SK-N-SH treated with all-trans-retinoic acid at 6 μM for 48 hours (cell line): ENCODE measurements at regions not wholly inside any gene's neighbourhood (a gene's known extent, or its start where the extent isn't known, plus 50 kb on each side); places are given as distances from the start of the nearest gene placed in this dataset.
"Not testable (repeated sequence)": the region's sequence is repeated elsewhere in the genome, so short reads cannot be mapped to it uniquely, and the experiment has no call there.

Source experiments
- ATAC-seq: fragments of 200-7000 bp; cut with Tn5 transposase; 3 replicates; pipeline ENCODE4 v1.9.1; 2020; ENCODE audit warnings: mild to moderate bottlenecking, moderate library complexity
- ARNTL ChIP-seq: fragments of 450-650 bp; formaldehyde crosslinking; IDR thresholded peaks from 2 replicates; pipeline ENCODE4 v1.5.0; 2020; ENCODE audit warnings: low read depth, mild to moderate bottlenecking, moderate library complexity, borderline replicate concordance
- BACH2 ChIP-seq: fragments of 250-450 bp; sonication (Bioruptor Pico); IDR thresholded peaks from 2 replicates; pipeline ENCODE4 v1.9.0; 2021; ENCODE audit warnings: mild to moderate bottlenecking, borderline replicate concordance
- CSDC2 ChIP-seq: fragments of 250-450 bp; sonication (Bioruptor Pico); IDR thresholded peaks from 2 replicates; pipeline ENCODE4 v1.5.0; 2020; ENCODE audit warnings: mild to moderate bottlenecking, moderate library complexity
- CSRNP3 ChIP-seq: fragments of 250-450 bp; sonication (Bioruptor Pico); IDR thresholded peaks from 2 replicates; pipeline ENCODE4 v1.5.1; 2021; ENCODE audit warnings: mild to moderate bottlenecking, moderate library complexity
- ESRRG ChIP-seq: fragments of 250-450 bp; sonication (Bioruptor Pico); IDR thresholded peaks from 2 replicates; pipeline ENCODE4 v1.6.1; 2021; ENCODE audit warnings: mild to moderate bottlenecking
- ISL1 ChIP-seq: fragments of 250-450 bp; sonication (Bioruptor Pico); IDR thresholded peaks from 2 replicates; pipeline ENCODE4 v2.1.2; 2022; ENCODE audit warnings: mild to moderate bottlenecking, moderate library complexity
- OSR1 ChIP-seq: fragments of 250-450 bp; sonication (Bioruptor Pico); IDR thresholded peaks from 2 replicates; pipeline ENCODE4 v1.8.0; 2022; ENCODE audit warnings: moderate library complexity, mild to moderate bottlenecking, inconsistent platforms
- PATZ1 ChIP-seq: fragments of 250-450 bp; sonication (Bioruptor Pico); IDR thresholded peaks from 2 replicates; pipeline ENCODE4 v1.8.0; 2020; ENCODE audit warnings: mild to moderate bottlenecking, moderate library complexity, borderline replicate concordance
- PPARA ChIP-seq: fragments of 250-450 bp; sonication (Bioruptor Pico); IDR thresholded peaks from 2 replicates; pipeline ENCODE4 v1.5.0; 2020; ENCODE audit warnings: mild to moderate bottlenecking, borderline replicate concordance
- RARB ChIP-seq: fragments of 250-450 bp; sonication (Bioruptor Pico); IDR thresholded peaks from 2 replicates; pipeline ENCODE4 v1.8.0; 2021; ENCODE audit warnings: mild to moderate bottlenecking, moderate library complexity
- SNAI2 ChIP-seq: fragments of 250-450 bp; sonication (Bioruptor Pico); IDR thresholded peaks from 2 replicates; pipeline ENCODE4 v1.5.0; 2020; ENCODE audit warnings: mild to moderate bottlenecking, moderate library complexity
- TCF4 ChIP-seq: fragments of 250-450 bp; sonication (Bioruptor Pico); IDR thresholded peaks from 2 replicates; pipeline ENCODE4 v1.8.0; 2021; ENCODE audit warnings: mild to moderate bottlenecking, moderate library complexity, borderline replicate concordance
- TOX ChIP-seq: fragments of 250-450 bp; sonication (Bioruptor Pico); IDR thresholded peaks from 2 replicates; pipeline ENCODE4 v1.8.0; 2021; ENCODE audit warnings: mild to moderate bottlenecking, moderate library complexity, borderline replicate concordance
- ZC3H10 ChIP-seq: fragments of 250-450 bp; sonication (Bioruptor Pico); IDR thresholded peaks from 2 replicates; pipeline ENCODE4 v1.5.1; 2021; ENCODE audit warnings: mild to moderate bottlenecking, moderate library complexity
- ZFP3 ChIP-seq: fragments of 250-450 bp; sonication (Bioruptor Pico); IDR thresholded peaks from 2 replicates; pipeline ENCODE4 v1.5.0; 2020; ENCODE audit warnings: mild to moderate bottlenecking, moderate library complexity
- ZFP30 ChIP-seq: fragments of 450-650 bp; formaldehyde crosslinking; IDR thresholded peaks from 2 replicates; pipeline ENCODE4 v1.5.0; 2022; ENCODE audit warnings: mild to moderate bottlenecking, moderate library complexity
- ZNF565 ChIP-seq: fragments of 450-650 bp; formaldehyde crosslinking; conservative IDR thresholded peaks from 2 replicates; pipeline ENCODE4 v1.5.0; 2020; ENCODE audit warnings: low read depth, mild to moderate bottlenecking, moderate library complexity
- ZNF70 ChIP-seq: fragments of 450-650 bp; formaldehyde crosslinking; IDR thresholded peaks from 2 replicates; pipeline ENCODE4 v1.5.0; 2020; ENCODE audit warnings: mild to moderate bottlenecking, moderate library complexity
- ZNF8 ChIP-seq: fragments of 450-650 bp; formaldehyde crosslinking; IDR thresholded peaks from 2 replicates; pipeline ENCODE4 v1.5.0; 2020; ENCODE audit warnings: mild to moderate bottlenecking, moderate library complexity
- TF ChIP-seq, protein P1 (sequence below): fragments of 250-450 bp; sonication (Bioruptor Pico); IDR thresholded peaks from 2 replicates; pipeline ENCODE4 v1.5.1; 2020; ENCODE audit warnings: low read depth, mild to moderate bottlenecking, moderate library complexity
- TF ChIP-seq, protein P2 (sequence below): fragments of 250-450 bp; sonication (Bioruptor Pico); IDR thresholded peaks from 2 replicates; pipeline ENCODE4 v1.5.0; 2020; ENCODE audit warnings: mild to moderate bottlenecking, moderate library complexity

GRCh38 chr21:38086580-38086979, 170.2 kb upstream of the KCNJ15 start:
- no peak for ATAC-seq
- TF ChIP-seq OSR1 (CRISPR knock-in tag) = no peak
- TF ChIP-seq CSDC2 (CRISPR knock-in tag) = no peak
- no peak for TF ChIP-seq ARNTL (CRISPR knock-in tag)
- no peak for TF ChIP-seq ISL1
- no peak for TF ChIP-seq BACH2 (CRISPR knock-in tag)
- no peak for TF ChIP-seq RARB (CRISPR knock-in tag)
- no peak for TF ChIP-seq ZNF70 (CRISPR knock-in tag)
- no peak for TF ChIP-seq CSRNP3
- TF ChIP-seq PPARA = no peak
- TF ChIP-seq ESRRG (CRISPR knock-in tag) = no peak
- no peak for TF ChIP-seq ZFP30 (CRISPR knock-in tag)
- TF ChIP-seq ZFP3 = no peak
- TF ChIP-seq TOX (CRISPR knock-in tag) = no peak
- TF ChIP-seq, all 23 proteins: peak for 0

- no peak for TF ChIP-seq ZNF565 (CRISPR knock-in tag)
- TF ChIP-seq, protein P1, sequence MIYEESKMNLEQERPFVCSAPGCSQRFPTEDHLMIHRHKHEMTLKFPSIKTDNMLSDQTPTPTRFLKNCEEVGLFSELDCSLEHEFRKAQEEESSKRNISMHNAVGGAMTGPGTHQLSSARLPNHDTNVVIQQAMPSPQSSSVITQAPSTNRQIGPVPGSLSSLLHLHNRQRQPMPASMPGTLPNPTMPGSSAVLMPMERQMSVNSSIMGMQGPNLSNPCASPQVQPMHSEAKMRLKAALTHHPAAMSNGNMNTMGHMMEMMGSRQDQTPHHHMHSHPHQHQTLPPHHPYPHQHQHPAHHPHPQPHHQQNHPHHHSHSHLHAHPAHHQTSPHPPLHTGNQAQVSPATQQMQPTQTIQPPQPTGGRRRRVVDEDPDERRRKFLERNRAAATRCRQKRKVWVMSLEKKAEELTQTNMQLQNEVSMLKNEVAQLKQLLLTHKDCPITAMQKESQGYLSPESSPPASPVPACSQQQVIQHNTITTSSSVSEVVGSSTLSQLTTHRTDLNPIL = no peak
- no peak for TF ChIP-seq ZNF8 (CRISPR knock-in tag)
- TF ChIP-seq PATZ1 (CRISPR knock-in tag) = no peak
- no peak for TF ChIP-seq ESRRG (CRISPR knock-in tag)
- TF ChIP-seq TCF4 = no peak
- no peak for TF ChIP-seq ZC3H10
- TF ChIP-seq, protein P2, sequence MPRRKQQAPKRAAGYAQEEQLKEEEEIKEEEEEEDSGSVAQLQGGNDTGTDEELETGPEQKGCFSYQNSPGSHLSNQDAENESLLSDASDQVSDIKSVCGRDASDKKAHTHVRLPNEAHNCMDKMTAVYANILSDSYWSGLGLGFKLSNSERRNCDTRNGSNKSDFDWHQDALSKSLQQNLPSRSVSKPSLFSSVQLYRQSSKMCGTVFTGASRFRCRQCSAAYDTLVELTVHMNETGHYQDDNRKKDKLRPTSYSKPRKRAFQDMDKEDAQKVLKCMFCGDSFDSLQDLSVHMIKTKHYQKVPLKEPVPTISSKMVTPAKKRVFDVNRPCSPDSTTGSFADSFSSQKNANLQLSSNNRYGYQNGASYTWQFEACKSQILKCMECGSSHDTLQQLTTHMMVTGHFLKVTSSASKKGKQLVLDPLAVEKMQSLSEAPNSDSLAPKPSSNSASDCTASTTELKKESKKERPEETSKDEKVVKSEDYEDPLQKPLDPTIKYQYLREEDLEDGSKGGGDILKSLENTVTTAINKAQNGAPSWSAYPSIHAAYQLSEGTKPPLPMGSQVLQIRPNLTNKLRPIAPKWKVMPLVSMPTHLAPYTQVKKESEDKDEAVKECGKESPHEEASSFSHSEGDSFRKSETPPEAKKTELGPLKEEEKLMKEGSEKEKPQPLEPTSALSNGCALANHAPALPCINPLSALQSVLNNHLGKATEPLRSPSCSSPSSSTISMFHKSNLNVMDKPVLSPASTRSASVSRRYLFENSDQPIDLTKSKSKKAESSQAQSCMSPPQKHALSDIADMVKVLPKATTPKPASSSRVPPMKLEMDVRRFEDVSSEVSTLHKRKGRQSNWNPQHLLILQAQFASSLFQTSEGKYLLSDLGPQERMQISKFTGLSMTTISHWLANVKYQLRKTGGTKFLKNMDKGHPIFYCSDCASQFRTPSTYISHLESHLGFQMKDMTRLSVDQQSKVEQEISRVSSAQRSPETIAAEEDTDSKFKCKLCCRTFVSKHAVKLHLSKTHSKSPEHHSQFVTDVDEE (CRISPR knock-in tag) = no peak
- no peak for TF ChIP-seq RARB (CRISPR knock-in tag)
- no peak for TF ChIP-seq ISL1
- no peak for TF ChIP-seq ZFP3
- TF ChIP-seq ZFP30 (CRISPR knock-in tag) = no peak
- no peak for TF ChIP-seq SNAI2
- TF ChIP-seq BACH2 (CRISPR knock-in tag) = no peak
- TF ChIP-seq ZNF70 (CRISPR knock-in tag) = no peak
- no peak for TF ChIP-seq OSR1 (CRISPR knock-in tag)
- TF ChIP-seq TOX (CRISPR knock-in tag) = no peak
- TF ChIP-seq, all 23 proteins: peak for 0
- ATAC-seq = no peak
Measured at GRCh38 chr21:38088916-38089762, 167.7 kb upstream of the KCNJ15 start.

- TF ChIP-seq ESRRG (CRISPR knock-in tag) (no peak), ARNTL (CRISPR knock-in tag) (no peak), TOX (CRISPR knock-in tag) (no peak), SNAI2 (no peak), ZNF8 (CRISPR knock-in tag) (no peak), ZFP30 (CRISPR knock-in tag) (no peak), PATZ1 (CRISPR knock-in tag) (no peak), CSRNP3 (no peak)
- TF ChIP-seq, all 23 proteins: peak for 0
- ATAC-seq = no peak
Measured at GRCh38 chr21:38089763-38090046, 167.1 kb upstream of the KCNJ15 start.

GRCh38 chr21:38091061-38091460, 165.7 kb upstream of the KCNJ15 start:
- not testable (repeated sequence) for ATAC-seq
